GM12875 (cell line): ENCODE measurements at regions not wholly inside any gene's neighbourhood (a gene's known extent, or its start where the extent isn't known, plus 50 kb on each side); places are given as distances from the start of the nearest gene placed in this dataset.

Experiments
- H3K4me3 ChIP-seq: one replicate; pipeline ENCODE4 v1.5.1; 2011; ENCODE audit warnings: low read depth, low read length, control low read depth
- CTCF ChIP-seq: IDR thresholded peaks from 2 replicates; pipeline ENCODE4 v1.5.1; 2011; ENCODE audit warnings: low read depth, mild to moderate bottlenecking, control low read depth, inconsistent platforms, low read length, moderate library complexity, borderline replicate concordance; ENCODE audit not compliant: insufficient read depth

GRCh38 chr14:71647086-71647784, 285.0 kb upstream of the RGS6 start:
- TF ChIP-seq CTCF: no peak
- no peak overlapping the region for H3K4me3 ChIP-seq

GRCh38 chr14:71648725-71649124, 283.5 kb upstream of the RGS6 start:
- TF ChIP-seq CTCF: no peak
- no peak overlapping the region for H3K4me3 ChIP-seq

- H3K4me3 ChIP-seq: no peak overlapping the region
- no peak for TF ChIP-seq CTCF
These were observed 282.0 kb upstream of the RGS6 start for GRCh38 chr14:71650187-71650755.

GRCh38 chr14:71651228-71651627, 281.0 kb upstream of the RGS6 start:
- H3K4me3 ChIP-seq: no peak overlapping the region
- TF ChIP-seq CTCF: no peak

- TF ChIP-seq CTCF: no peak
These were observed 279.9 kb upstream of the RGS6 start for GRCh38 chr14:71652368-71652767.

GRCh38 chr14:71654810-71655209, 277.4 kb upstream of the RGS6 start:
- TF ChIP-seq CTCF: no peak
- no peak overlapping the region for H3K4me3 ChIP-seq

More at GRCh38 chr14:71652368-71652767, 279.9 kb upstream of the RGS6 start:
- H3K4me3 ChIP-seq: no peak overlapping the region

GRCh38 chr14:71658261-71658860, 273.9 kb upstream of the RGS6 start:
- no peak for TF ChIP-seq CTCF
- no peak overlapping the region for H3K4me3 ChIP-seq
